K562 (cell line): ENCODE measurements at regions not wholly inside any gene's neighbourhood (a gene's known extent, or its start where the extent isn't known, plus 50 kb on each side); places are given as distances from the start of the nearest gene placed in this dataset.

Experiments used
- FOSL1 ChIP-seq: fragments of 200-800 bp; sonication (Bioruptor generic); conservative IDR thresholded peaks from 2 replicates; pipeline ENCODE4 v1.6.1; 2016; ENCODE audit warnings: missing genetic modification characterization, missing compliant biosample characterization
- MEF2A ChIP-seq: IDR thresholded peaks from 2 replicates; pipeline ENCODE4 v1.6.1; 2011; ENCODE audit warnings: low read depth, mild to moderate bottlenecking, low read length, moderate library complexity; ENCODE audit not compliant: control insufficient read depth
- NCOA6 ChIP-seq: fragments of 450-650 bp; IDR thresholded peaks from 2 replicates; pipeline ENCODE4 v1.6.1; 2017; ENCODE audit warnings: mild to moderate bottlenecking
- SOX6 ChIP-seq: fragments of 450-650 bp; IDR thresholded peaks from 2 replicates; pipeline ENCODE4 v1.6.1; 2014; ENCODE audit warnings: mild to moderate bottlenecking
- THRA ChIP-seq: fragments of 450-650 bp; IDR thresholded peaks from 2 replicates; pipeline ENCODE4 v1.6.1; 2017; ENCODE audit warnings: mild to moderate bottlenecking, moderate library complexity
- ZNF175 ChIP-seq: fragments of 200-800 bp; sonication (Bioruptor generic); IDR thresholded peaks from 2 replicates; pipeline ENCODE4 v1.6.1; 2016; ENCODE audit warnings: low read depth, mild to moderate bottlenecking, missing genetic modification characterization, missing compliant biosample characterization
- ZNF512 ChIP-seq: IDR thresholded peaks from 2 replicates; pipeline ENCODE4 v1.6.1; 2016; ENCODE audit warnings: missing genetic modification characterization, missing compliant biosample characterization
- TF ChIP-seq, protein P1 (sequence below): fragments of 250-450 bp; sonication (Bioruptor Pico); IDR thresholded peaks from 2 replicates; pipeline ENCODE4 v1.4.0; 2020; ENCODE audit warnings: mild to moderate bottlenecking, moderate library complexity
- TF ChIP-seq, protein P2 (sequence below), 2 experiments: fragments of 450-650 bp in 1 of 2; sonication (generic) in 1 of 2; formaldehyde crosslinking in 1 of 2; IDR thresholded peaks; 2 replicates each; pipeline versions ENCODE4 v1.7.1 to v1.9.0; 2016 to 2022; ENCODE audit warnings: inconsistent platforms in 1 of 2, mild to moderate bottlenecking in 1 of 2, missing genetic modification reagents in 1 of 2

- TF ChIP-seq ZNF512 (tag): no peak
- no peak for TF ChIP-seq SOX6
- TF ChIP-seq THRA: no peak
- no peak for TF ChIP-seq MEF2A
- TF ChIP-seq FOSL1 (tag): no peak
- TF ChIP-seq, protein P1, sequence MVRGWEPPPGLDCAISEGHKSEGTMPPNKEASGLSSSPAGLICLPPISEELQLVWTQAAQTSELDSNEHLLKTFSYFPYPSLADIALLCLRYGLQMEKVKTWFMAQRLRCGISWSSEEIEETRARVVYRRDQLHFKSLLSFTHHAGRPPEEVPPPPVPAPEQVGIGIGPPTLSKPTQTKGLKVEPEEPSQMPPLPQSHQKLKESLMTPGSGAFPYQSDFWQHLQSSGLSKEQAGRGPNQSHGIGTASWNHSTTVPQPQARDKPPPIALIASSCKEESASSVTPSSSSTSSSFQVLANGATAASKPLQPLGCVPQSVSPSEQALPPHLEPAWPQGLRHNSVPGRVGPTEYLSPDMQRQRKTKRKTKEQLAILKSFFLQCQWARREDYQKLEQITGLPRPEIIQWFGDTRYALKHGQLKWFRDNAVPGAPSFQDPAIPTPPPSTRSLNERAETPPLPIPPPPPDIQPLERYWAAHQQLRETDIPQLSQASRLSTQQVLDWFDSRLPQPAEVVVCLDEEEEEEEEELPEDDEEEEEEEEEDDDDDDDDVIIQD (CRISPR knock-in tag): no peak
- TF ChIP-seq ZNF175 (CRISPR knock-in tag): no peak
- TF ChIP-seq, protein P2, sequence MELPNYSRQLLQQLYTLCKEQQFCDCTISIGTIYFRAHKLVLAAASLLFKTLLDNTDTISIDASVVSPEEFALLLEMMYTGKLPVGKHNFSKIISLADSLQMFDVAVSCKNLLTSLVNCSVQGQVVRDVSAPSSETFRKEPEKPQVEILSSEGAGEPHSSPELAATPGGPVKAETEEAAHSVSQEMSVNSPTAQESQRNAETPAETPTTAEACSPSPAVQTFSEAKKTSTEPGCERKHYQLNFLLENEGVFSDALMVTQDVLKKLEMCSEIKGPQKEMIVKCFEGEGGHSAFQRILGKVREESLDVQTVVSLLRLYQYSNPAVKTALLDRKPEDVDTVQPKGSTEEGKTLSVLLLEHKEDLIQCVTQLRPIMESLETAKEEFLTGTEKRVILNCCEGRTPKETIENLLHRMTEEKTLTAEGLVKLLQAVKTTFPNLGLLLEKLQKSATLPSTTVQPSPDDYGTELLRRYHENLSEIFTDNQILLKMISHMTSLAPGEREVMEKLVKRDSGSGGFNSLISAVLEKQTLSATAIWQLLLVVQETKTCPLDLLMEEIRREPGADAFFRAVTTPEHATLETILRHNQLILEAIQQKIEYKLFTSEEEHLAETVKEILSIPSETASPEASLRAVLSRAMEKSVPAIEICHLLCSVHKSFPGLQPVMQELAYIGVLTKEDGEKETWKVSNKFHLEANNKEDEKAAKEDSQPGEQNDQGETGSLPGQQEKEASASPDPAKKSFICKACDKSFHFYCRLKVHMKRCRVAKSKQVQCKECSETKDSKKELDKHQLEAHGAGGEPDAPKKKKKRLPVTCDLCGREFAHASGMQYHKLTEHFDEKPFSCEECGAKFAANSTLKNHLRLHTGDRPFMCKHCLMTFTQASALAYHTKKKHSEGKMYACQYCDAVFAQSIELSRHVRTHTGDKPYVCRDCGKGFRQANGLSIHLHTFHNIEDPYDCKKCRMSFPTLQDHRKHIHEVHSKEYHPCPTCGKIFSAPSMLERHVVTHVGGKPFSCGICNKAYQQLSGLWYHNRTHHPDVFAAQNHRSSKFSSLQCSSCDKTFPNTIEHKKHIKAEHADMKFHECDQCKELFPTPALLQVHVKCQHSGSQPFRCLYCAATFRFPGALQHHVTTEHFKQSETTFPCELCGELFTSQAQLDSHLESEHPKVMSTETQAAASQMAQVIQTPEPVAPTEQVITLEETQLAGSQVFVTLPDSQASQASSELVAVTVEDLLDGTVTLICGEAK (IDR thresholded peaks at IDR 0.05): no peak
- TF ChIP-seq, protein P2 (CRISPR knock-in tag; IDR thresholded peaks at IDR 0.05): no peak
- no peak for TF ChIP-seq NCOA6
These were observed 173.1 kb downstream of the C12orf75 start (continued) for GRCh38 chr12:105503619-105504018.
